SH-SY5Y (cell line): ENCODE measurements at regions not wholly inside any gene's neighbourhood (a gene's known extent, or its start where the extent isn't known, plus 50 kb on each side); places are given as distances from the start of the nearest gene placed in this dataset.

Experiments used
- GATA2 ChIP-seq: IDR thresholded peaks from 2 replicates; pipeline ENCODE4 v1.6.1; 2011; ENCODE audit warnings: mild to moderate bottlenecking, low read depth, low read length
- GATA3 ChIP-seq: IDR thresholded peaks from 2 replicates; pipeline ENCODE4 v1.6.1; 2011; ENCODE audit warnings: low read depth, mild to moderate bottlenecking, low read length, moderate library complexity

- TF ChIP-seq GATA2: no peak
- TF ChIP-seq GATA3: no peak
Observed at GRCh38 chr14:71536927-71537772, 395.1 kb upstream of the RGS6 start.
